Breast epithelium (tissue), 4 donors: ENCODE measurements at regions not wholly inside any gene's neighbourhood (a gene's known extent, or its start where the extent isn't known, plus 50 kb on each side); places are given as distances from the start of the nearest gene placed in this dataset.

Source experiments
- DNase-seq, 2 donors: peaks; one replicate each; pipeline ENCODE4 v3.0.0-alpha.2; 2019; ENCODE audit warnings: low spot score in 2 of 2
- H3K27ac ChIP-seq, 2 donors: fragments of 200-600 bp; sonication (generic) in 1 of 2; one replicate each; pipeline ENCODE4 v1.5.1; 2016 to 2019; ENCODE audit warnings: mild to moderate bottlenecking in 1 of 2
- H3K27me3 ChIP-seq, 2 donors: fragments of 200-600 bp; sonication (generic) in 1 of 2; one replicate each; pipeline versions ENCODE4 v1.5.1 to v1.6.0; 2017 to 2019; ENCODE audit warnings: control low read depth in 1 of 2, mild to moderate bottlenecking in 1 of 2
- H3K36me3 ChIP-seq: fragments of 200-600 bp; one replicate; pipeline ENCODE4 v1.5.1; 2019
- H3K4me1 ChIP-seq, 2 donors: fragments of 200-600 bp; sonication (generic); one replicate each; pipeline ENCODE4 v1.5.1; 2016 to 2019; ENCODE audit warnings: control low read depth in 1 of 2
- H3K4me3 ChIP-seq, 3 donors: fragments of 200-600 bp; sonication (generic); 1 replicate in 2 of 3; 2 replicates in 1 of 3; pipeline ENCODE4 v1.5.1; 2016 to 2019; ENCODE audit warnings: mild to moderate bottlenecking in 3 of 3, moderate library complexity in 2 of 3
- H3K9me3 ChIP-seq, 2 donors: fragments of 200-600 bp; sonication (generic) in 1 of 2; one replicate each; pipeline ENCODE4 v1.5.1; 2016 to 2019; ENCODE audit warnings: control low read depth in 1 of 2
- CTCF ChIP-seq, 3 donors: fragments of 450-650 bp; IDR thresholded peaks; one replicate each; pipeline ENCODE4 v1.5.1; 2016 to 2017; ENCODE audit warnings: antibody characterized with exemption in 3 of 3, mild to moderate bottlenecking in 3 of 3, moderate library complexity in 3 of 3
- POLR2A ChIP-seq: fragments of 450-650 bp; IDR thresholded peaks from one replicate; pipeline ENCODE4 v1.6.1; 2016; ENCODE audit warnings: antibody characterized with exemption, mild to moderate bottlenecking, moderate library complexity
- POLR2AphosphoS5 ChIP-seq, 3 donors: sonication (generic); formaldehyde crosslinking; IDR thresholded peaks; one replicate each; pipeline ENCODE4 v1.6.1; 2017; ENCODE audit warnings: antibody characterized with exemption in 3 of 3
- intact Hi-C: fragments of 100-400 bp; cut with DNase I; formaldehyde crosslinking; loops from one replicate; pipeline ENCODE4 v1.15.1; 2023; ENCODE audit warnings: low total_unique reads

- H3K36me3 ChIP-seq: no peaks in the 10 kb centered on the region
- no peaks in the 10 kb centered on the region for H3K27me3 ChIP-seq
- H3K4me1 ChIP-seq: no peaks in the 10 kb centered on the region
- H3K9me3 ChIP-seq: no peaks in the 10 kb centered on the region
- no peak for TF ChIP-seq POLR2A
- TF ChIP-seq CTCF (IDR thresholded peaks at IDR 0.05): no peak
- TF ChIP-seq POLR2AphosphoS5 (IDR thresholded peaks at IDR 0.05): no peak
- no peak overlapping the region for H3K4me3 ChIP-seq
- intact Hi-C loops: no loop called here
- DNase-seq: no peak
- no peak overlapping the region for H3K27ac ChIP-seq
These were observed 176.3 kb upstream of the MTNR1B start for GRCh38 chr11:92793189-92793588.

- TF ChIP-seq CTCF (IDR thresholded peaks at IDR 0.05) (no peak), POLR2AphosphoS5 (IDR thresholded peaks at IDR 0.05) (no peak), POLR2A (no peak)
- Histone ChIP-seq H3K9me3 (no peaks in the 10 kb centered on the region), H3K27me3 (no peaks in the 10 kb centered on the region), H3K4me1 (no peaks in the 10 kb centered on the region), H3K36me3 (no peaks in the 10 kb centered on the region), H3K27ac (no peak overlapping the region), H3K4me3 (no peak overlapping the region)
- intact Hi-C loops: no loop called here
- DNase-seq: no peak
These were observed 174.7 kb upstream of the MTNR1B start for GRCh38 chr11:92794783-92795182.

- Histone ChIP-seq H3K9me3 (no peaks in the 10 kb centered on the region), H3K4me3 (no peak overlapping the region), H3K27me3 (no peaks in the 10 kb centered on the region), H3K4me1 (no peaks in the 10 kb centered on the region), H3K36me3 (no peaks in the 10 kb centered on the region), H3K27ac (no peak overlapping the region)
- DNase-seq: no peak
- TF ChIP-seq POLR2A: no peak
- TF ChIP-seq CTCF (IDR thresholded peaks at IDR 0.05): no peak
- no peak for TF ChIP-seq POLR2AphosphoS5 (IDR thresholded peaks at IDR 0.05)
- intact Hi-C loops: no loop called here
These were observed 172.7 kb upstream of the MTNR1B start for GRCh38 chr11:92796744-92797143.

GRCh38 chr11:92797874-92798273, 171.6 kb upstream of the MTNR1B start:
- intact Hi-C loops: no loop called here
- no peaks in the 10 kb centered on the region for H3K4me1 ChIP-seq
- no peak for TF ChIP-seq POLR2A
- no peak for TF ChIP-seq POLR2AphosphoS5 (IDR thresholded peaks at IDR 0.05)
- TF ChIP-seq CTCF (IDR thresholded peaks at IDR 0.05): no peak

GRCh38 chr11:92801685-92802084, 167.8 kb upstream of the MTNR1B start:
- no peak for TF ChIP-seq POLR2A
- no peak for DNase-seq
- Histone ChIP-seq H3K4me3 (no peak overlapping the region), H3K36me3 (no peaks in the 10 kb centered on the region), H3K9me3 (no peaks in the 10 kb centered on the region), H3K27ac (no peak overlapping the region), H3K4me1 (no peaks in the 10 kb centered on the region), H3K27me3 (no peaks in the 10 kb centered on the region)
- intact Hi-C loops: no loop called here

More at GRCh38 chr11:92797874-92798273, 171.6 kb upstream of the MTNR1B start:
- no peaks in the 10 kb centered on the region for H3K27me3 ChIP-seq
- no peak for DNase-seq
- H3K27ac ChIP-seq: no peak overlapping the region
- H3K36me3 ChIP-seq: no peaks in the 10 kb centered on the region
- H3K4me3 ChIP-seq: no peak overlapping the region
- no peaks in the 10 kb centered on the region for H3K9me3 ChIP-seq

GRCh38 chr11:92802644-92803043, 166.8 kb upstream of the MTNR1B start:
- H3K4me3 ChIP-seq: no peak overlapping the region
- H3K27ac ChIP-seq: no peak overlapping the region
- H3K9me3 ChIP-seq: no peaks in the 10 kb centered on the region
- intact Hi-C loops: no loop called here
- TF ChIP-seq CTCF (IDR thresholded peaks at IDR 0.05) (no peak), POLR2A (no peak), POLR2AphosphoS5 (IDR thresholded peaks at IDR 0.05) (no peak)
- H3K27me3 ChIP-seq: no peaks in the 10 kb centered on the region
- no peaks in the 10 kb centered on the region for H3K4me1 ChIP-seq
- no peaks in the 10 kb centered on the region for H3K36me3 ChIP-seq
- no peak for DNase-seq
